Kidney tubule cell (primary cell): ENCODE measurements at regions not wholly inside any gene's neighbourhood (a gene's known extent, or its start where the extent isn't known, plus 50 kb on each side); places are given as distances from the start of the nearest gene placed in this dataset.
"Not testable (repeated sequence)": the region's sequence is repeated elsewhere in the genome, so short reads cannot be mapped to it uniquely, and the experiment has no call there.

Experiments used
- DNase-seq: peaks from one replicate; pipeline ENCODE4 v3.0.0-alpha.2; 2018; ENCODE audit warnings: low spot score

DNA sequence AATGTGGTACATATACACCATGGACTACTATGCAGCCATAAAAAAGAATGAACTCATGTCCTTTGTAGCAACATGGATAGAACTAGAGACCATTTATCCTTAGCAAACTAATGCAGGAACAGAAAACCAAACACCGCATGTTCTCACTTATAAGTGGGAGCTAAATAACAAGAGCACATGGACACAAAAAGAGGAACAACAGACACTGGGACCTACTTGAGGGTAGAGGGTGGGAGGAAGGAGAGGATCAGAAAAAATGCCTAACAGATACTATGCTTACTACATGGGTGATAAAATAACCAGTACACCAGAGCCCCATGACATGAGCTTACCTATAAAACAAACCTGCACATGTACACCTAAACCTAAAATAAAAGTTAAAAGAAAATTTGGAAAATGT is 82.0 kb upstream of the ADRB2 start:
- not testable (repeated sequence) for DNase-seq

DNA sequence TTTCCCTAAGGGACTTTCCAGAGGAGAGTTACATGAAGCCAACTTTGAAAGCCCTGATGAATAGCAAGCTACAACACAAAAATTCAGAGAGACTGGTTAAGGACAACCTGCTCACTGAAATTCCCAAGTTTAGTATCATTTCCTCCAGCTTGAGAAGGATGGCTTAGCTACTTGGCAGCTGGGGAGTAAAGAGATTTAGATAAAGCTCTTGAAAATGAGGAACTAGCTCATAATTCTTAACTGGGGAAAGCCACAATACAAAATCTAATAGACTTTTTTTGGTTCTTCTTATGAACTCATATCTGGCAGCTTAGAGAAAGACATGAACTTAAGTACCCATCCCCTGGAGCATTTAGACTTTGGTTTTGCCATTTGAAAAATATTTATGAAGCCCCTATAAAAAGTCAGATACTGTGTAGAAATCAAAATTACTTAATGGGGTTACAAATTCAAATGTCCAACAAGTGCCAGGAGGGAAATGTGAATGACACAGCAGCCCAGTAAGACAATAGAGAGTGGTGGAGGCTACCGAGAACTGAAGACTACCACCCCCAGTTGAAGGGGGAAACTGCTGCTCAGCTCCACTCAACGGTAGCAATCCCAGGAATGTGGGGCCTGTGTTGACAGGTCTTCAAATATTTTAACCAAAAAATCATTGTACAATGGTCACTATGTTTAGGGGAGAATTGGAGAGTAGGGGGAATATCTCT is 79.4 kb upstream of the ADRB2 start:
- peak; percentile 19 for DNase-seq

- DNase-seq: no peak
These were observed 78.9 kb upstream of the ADRB2 start for GRCh38 chr5:148747536-148747906.

DNA sequence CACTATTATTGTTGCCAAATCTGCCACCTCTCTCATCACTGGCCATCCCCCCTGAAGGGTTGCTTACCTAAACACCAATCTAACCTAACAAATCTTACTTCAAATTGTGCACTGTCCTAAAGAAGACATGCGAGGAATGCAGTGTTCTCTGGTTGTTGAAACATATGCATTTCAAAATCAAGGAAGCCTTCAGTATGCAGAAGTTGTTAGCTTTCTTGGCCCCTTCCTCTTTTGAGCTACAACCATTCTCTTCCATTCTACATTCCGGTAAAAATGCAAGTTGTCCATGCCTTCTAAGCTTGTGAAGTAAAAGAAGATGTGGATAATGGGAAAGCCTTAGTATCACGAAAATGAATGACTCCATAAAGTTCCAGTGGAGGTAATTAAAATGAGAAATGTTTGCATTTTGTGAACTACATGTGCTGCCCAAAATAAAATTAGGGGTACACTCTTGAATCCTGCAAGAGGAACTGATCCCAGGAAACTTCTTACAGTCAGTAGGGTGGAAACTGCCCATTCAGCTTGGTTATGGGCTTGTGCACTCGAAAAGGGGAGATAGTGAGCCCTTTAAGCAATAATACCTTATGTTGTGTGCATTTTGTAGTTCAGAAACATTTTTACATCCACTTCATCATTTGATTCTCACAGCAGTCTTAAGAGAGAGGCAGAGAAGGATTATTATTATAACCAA is 77.6 kb upstream of the ADRB2 start:
- no peak for DNase-seq

GRCh38 chr5:148750614-148751013 is 75.8 kb upstream of the ADRB2 start:
- DNase-seq: no peak

DNA sequence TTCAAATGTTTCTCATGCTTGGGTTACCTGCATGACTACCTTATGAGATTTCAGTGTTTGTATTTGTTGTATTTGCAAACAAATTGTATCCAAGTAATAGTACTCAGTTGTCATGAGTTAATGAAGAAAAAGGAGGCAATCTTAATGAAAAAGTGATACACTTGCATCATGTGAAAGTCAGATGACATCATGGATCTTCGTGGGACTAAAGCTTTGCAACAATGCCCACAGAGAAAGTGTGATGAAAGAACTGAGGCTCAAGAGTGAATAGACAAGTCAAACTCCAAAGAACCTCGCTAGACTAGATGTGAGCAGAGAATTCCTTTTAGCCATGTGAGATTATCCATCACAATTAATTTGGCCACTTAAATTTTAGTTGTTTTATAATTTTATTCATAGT is 75.4 kb upstream of the ADRB2 start:
- DNase-seq: no peak

GRCh38 chr5:148752375-148752774 is 74.0 kb upstream of the ADRB2 start:
- not testable (repeated sequence) for DNase-seq

GRCh38 chr5:148759101-148759500 is 67.3 kb upstream of the ADRB2 start:
- DNase-seq: no peak

GRCh38 chr5:148760945-148761638 is 65.3 kb upstream of the ADRB2 start:
- no peak for DNase-seq

DNA sequence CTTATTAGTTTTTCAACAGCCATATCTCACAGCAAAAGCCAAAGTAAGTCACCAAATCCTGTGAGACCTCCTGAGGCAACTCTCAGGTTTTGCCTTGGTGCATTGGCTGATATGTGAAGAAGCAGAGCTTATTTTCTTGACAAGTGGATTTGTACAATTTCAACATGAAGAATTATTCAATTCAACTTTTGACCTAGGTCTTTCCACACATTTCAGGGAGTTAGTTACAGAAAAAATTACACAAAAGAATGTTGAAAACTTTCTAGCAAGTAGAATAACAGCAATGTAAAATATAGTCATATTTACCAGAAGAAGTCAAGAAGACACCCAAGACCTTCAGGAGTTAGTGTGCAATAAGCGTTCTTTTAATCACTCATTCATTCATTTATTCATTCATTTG is 62.4 kb upstream of the ADRB2 start:
- DNase-seq: no peak

DNA sequence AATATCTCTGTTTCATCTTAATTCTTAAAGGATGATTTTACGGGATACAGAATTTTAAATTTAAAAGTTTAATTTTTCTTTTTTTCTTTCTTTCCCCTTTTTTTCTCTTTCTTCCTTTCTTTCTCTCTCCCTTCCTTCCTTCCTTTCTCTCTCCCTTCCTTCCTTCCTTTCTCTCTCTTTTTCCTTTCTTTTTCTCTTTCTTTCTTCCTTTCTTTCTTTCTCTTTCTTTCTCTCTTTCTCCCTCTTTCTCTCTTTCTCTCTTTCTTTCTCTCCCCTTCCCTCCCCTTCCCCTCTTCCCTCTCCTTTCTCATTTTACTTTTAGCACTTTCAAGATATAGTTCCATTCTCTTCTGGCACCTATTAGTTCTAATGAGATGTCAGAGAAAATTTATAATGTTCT is 61.4 kb upstream of the ADRB2 start:
- no peak for DNase-seq

- DNase-seq: no peak
These were observed 57.5 kb upstream of the ADRB2 start for GRCh38 chr5:148768806-148769415.

- no peak for DNase-seq
These were observed 56.5 kb upstream of the ADRB2 start for GRCh38 chr5:148769941-148770340.

GRCh38 chr5:148774313-148774712 is 52.1 kb upstream of the ADRB2 start:
- DNase-seq: no peak

GRCh38 chr5:148776261-148776660 is 50.1 kb upstream of the ADRB2 start:
- peak; percentile 55 for DNase-seq
